Endothelial cell of umbilical vein (primary cell): ENCODE measurements at regions not wholly inside any gene's neighbourhood (a gene's known extent, or its start where the extent isn't known, plus 50 kb on each side); places are given as distances from the start of the nearest gene placed in this dataset.

Experiments used
- BruUV-seq: library from RNA; stranded (reverse); fragments of 400-500 nt; replicated peaks from 2 replicates; lab custom pipeline; 2021; lab: Mats Ljungman, UMichigan
- CTCF ChIA-PET: fragments of 300-600, 350-600 bp; sonication (Branson Sonifier 250); formaldehyde crosslinking; loops from one replicate; lab custom pipeline; 2021; ENCODE audit warnings: antibody characterized with exemption, inconsistent platforms; lab: Charles Lee
- POLR2A ChIA-PET: fragments of 300-600, 350-600 bp; sonication (Branson Sonifier 250); formaldehyde crosslinking; loops from one replicate; lab custom pipeline; 2021; ENCODE audit warnings: antibody characterized with exemption, inconsistent platforms; lab: Charles Lee
- DNase-seq: peaks from one replicate; pipeline ENCODE4 v3.0.0-alpha.2; 2011; ENCODE audit warnings: low read depth, low spot score
- FAIRE-seq: peaks from 2 replicates; lab custom pipeline; 2011; peaks lifted over from hg19 to GRCh38; lab: Jason Lieb, UNC
- H2AFZ ChIP-seq: 2 replicates; pipeline ENCODE4 v1.6.0; 2012; ENCODE audit warnings: low read depth, low read length, control low read depth, inconsistent platforms
- H3K27ac ChIP-seq: 2 replicates; pipeline ENCODE4 v1.5.1; 2011; ENCODE audit warnings: low read depth, mild to moderate bottlenecking, control low read depth, low read length, moderate library complexity; ENCODE audit not compliant: insufficient read depth
- H3K27me3 ChIP-seq, 2 experiments: 2 replicates each; pipeline versions ENCODE4 v1.6.0 to v1.6.1; 2011; ENCODE audit warnings: low read length in 2 of 2, mixed read lengths in 1 of 2; ENCODE audit not compliant: control insufficient read depth in 2 of 2, insufficient read depth in 2 of 2
- H3K36me3 ChIP-seq, 2 experiments: 2 replicates in 1 of 2; 3 replicates in 1 of 2; pipeline ENCODE4 v1.5.1; 2011; ENCODE audit warnings: low read length in 2 of 2, mild to moderate bottlenecking in 1 of 2, moderate library complexity in 1 of 2; ENCODE audit not compliant: control insufficient read depth in 2 of 2, insufficient read depth in 2 of 2; ENCODE audit errors: extremely low read depth in 1 of 2
- H3K4me1 ChIP-seq: 3 replicates; pipeline ENCODE4 v1.5.1; 2011; ENCODE audit warnings: mild to moderate bottlenecking, low read length; ENCODE audit not compliant: control insufficient read depth, insufficient read depth; ENCODE audit errors: extremely low read depth
- H3K4me2 ChIP-seq: 2 replicates; pipeline ENCODE4 v1.6.1; 2011; ENCODE audit warnings: low read length, control low read depth, mixed read lengths; ENCODE audit not compliant: insufficient read depth
- H3K4me3 ChIP-seq, 3 experiments: fragments of 200-600 bp in 1 of 3; sonication (generic), shearing (Covaris generic) in 1 of 3; replicated peaks in 1 of 3; 2 replicates each; pipeline ENCODE4 v1.5.1; 2011 to 2016; ENCODE audit warnings: control low read depth in 3 of 3, low read length in 3 of 3, mild to moderate bottlenecking in 2 of 3, inconsistent platforms in 1 of 3, low read depth in 1 of 3, moderate library complexity in 1 of 3; ENCODE audit not compliant: insufficient read depth in 1 of 3
- H3K79me2 ChIP-seq: 2 replicates; pipeline ENCODE4 v1.6.0; 2012; ENCODE audit warnings: low read length, inconsistent platforms; ENCODE audit not compliant: control insufficient read depth, insufficient read depth
- H3K9ac ChIP-seq: replicated peaks from 2 replicates; pipeline ENCODE3; 2011; ENCODE audit warnings: low read length, control low read depth; ENCODE audit not compliant: insufficient read depth; ENCODE audit errors: extremely low read depth
- H3K9me1 ChIP-seq: replicated peaks from 3 replicates; pipeline ENCODE4 v1.6.0; 2011; ENCODE audit warnings: mild to moderate bottlenecking, low read length; ENCODE audit not compliant: control insufficient read depth, insufficient read depth; ENCODE audit errors: extremely low read depth
- H3K9me3 ChIP-seq: replicated peaks from 2 replicates; pipeline ENCODE4 v1.5.1; 2012; ENCODE audit warnings: low read length, inconsistent platforms; ENCODE audit not compliant: control insufficient read depth, insufficient read depth
- H4K20me1 ChIP-seq: replicated peaks from 2 replicates; pipeline ENCODE3; 2011; ENCODE audit warnings: mild to moderate bottlenecking, low read length; ENCODE audit not compliant: control insufficient read depth, insufficient read depth; ENCODE audit errors: extremely low read depth
- EZH2 ChIP-seq: IDR thresholded peaks from 2 replicates; pipeline ENCODE4 v1.6.1; 2012; ENCODE audit warnings: borderline replicate concordance, low read depth, mild to moderate bottlenecking, moderate library complexity, low read length, inconsistent platforms; ENCODE audit not compliant: severe bottlenecking
- FOS ChIP-seq: IDR thresholded peaks from 2 replicates; pipeline ENCODE4 v1.6.1; 2011; ENCODE audit warnings: mild to moderate bottlenecking, low read length, moderate library complexity, borderline replicate concordance; ENCODE audit not compliant: insufficient read depth
- GATA2 ChIP-seq: IDR thresholded peaks from 2 replicates; pipeline ENCODE4 v1.7.0; 2011; ENCODE audit warnings: low read depth, mild to moderate bottlenecking, moderate library complexity, mixed read lengths, low read length; ENCODE audit not compliant: insufficient read length, insufficient read depth
- JUN ChIP-seq: IDR thresholded peaks from 2 replicates; pipeline ENCODE4 v1.6.1; 2011; ENCODE audit warnings: borderline replicate concordance, low read depth; ENCODE audit not compliant: insufficient read length, insufficient read depth
- MAX ChIP-seq: IDR thresholded peaks from 2 replicates; pipeline ENCODE4 v1.6.1; 2011; ENCODE audit not compliant: insufficient read depth, insufficient read length
- MYC ChIP-seq: IDR thresholded peaks from one replicate; pipeline ENCODE4 v1.6.1; 2011; ENCODE audit warnings: mild to moderate bottlenecking, low read depth, low read length
- POLR2A ChIP-seq: IDR thresholded peaks from 2 replicates; pipeline ENCODE4 v1.6.1; 2012; ENCODE audit warnings: low read depth, mild to moderate bottlenecking, control low read depth, low read length
- POLR2AphosphoS5 ChIP-seq: IDR thresholded peaks from 2 replicates; pipeline ENCODE4 v1.6.1; 2012; ENCODE audit warnings: low read depth, mild to moderate bottlenecking, control low read depth, low read length, moderate library complexity; ENCODE audit not compliant: insufficient read depth
- dilution Hi-C: fragments of 300-500 bp; cut with MboI; formaldehyde crosslinking; loops from one replicate; pipeline ENCODE4 v1.15.0; 2019; ENCODE audit warnings: low sequenced_read_pairs; ENCODE audit not compliant: extremely low pct_ligation_motif_present
- intact Hi-C: fragments of 100-400 bp; cut with micrococcal nuclease; formaldehyde crosslinking; loops from one replicate; pipeline ENCODE4 v1.10.0; 2022
- TF ChIP-seq, protein P1 (sequence below), 2 donors: IDR thresholded peaks; 1 replicate in 1 of 2; 2 replicates in 1 of 2; pipeline ENCODE4 v1.5.1; 2011; ENCODE audit warnings: low read length in 2 of 2, mild to moderate bottlenecking in 2 of 2, moderate library complexity in 2 of 2, control low read depth in 1 of 2, inconsistent platforms in 1 of 2, low read depth in 1 of 2; ENCODE audit not compliant: insufficient read depth in 1 of 2; ENCODE audit errors: extremely low read depth in 1 of 2

DNA sequence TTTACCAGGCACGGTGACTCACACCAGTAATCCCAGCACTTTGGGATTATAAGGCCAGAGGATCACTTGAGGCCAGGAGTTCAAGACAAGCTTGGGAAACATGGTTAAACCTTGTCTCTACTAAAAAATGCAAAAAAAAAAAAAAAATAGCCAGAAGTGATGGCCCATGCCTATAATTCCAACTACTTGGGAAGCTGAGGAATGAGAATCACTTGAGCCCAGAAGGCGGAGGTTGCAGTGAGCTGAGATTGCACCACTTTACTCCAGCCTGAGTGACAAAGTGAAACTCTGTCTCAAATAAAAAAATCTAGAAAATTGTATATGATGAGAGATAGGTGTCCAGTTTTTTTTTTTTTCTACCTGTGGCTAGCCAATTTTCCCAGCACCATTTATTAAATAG is 578.2 kb downstream of the ANKRD7 start:
- CTCF ChIA-PET: no interaction called here
- TF ChIP-seq GATA2 (no peak), MYC (no peak), FOS (no peak), JUN (no peak), POLR2A (no peak), POLR2AphosphoS5 (no peak), EZH2 (no peak), MAX (no peak)
- TF ChIP-seq, protein P1, sequence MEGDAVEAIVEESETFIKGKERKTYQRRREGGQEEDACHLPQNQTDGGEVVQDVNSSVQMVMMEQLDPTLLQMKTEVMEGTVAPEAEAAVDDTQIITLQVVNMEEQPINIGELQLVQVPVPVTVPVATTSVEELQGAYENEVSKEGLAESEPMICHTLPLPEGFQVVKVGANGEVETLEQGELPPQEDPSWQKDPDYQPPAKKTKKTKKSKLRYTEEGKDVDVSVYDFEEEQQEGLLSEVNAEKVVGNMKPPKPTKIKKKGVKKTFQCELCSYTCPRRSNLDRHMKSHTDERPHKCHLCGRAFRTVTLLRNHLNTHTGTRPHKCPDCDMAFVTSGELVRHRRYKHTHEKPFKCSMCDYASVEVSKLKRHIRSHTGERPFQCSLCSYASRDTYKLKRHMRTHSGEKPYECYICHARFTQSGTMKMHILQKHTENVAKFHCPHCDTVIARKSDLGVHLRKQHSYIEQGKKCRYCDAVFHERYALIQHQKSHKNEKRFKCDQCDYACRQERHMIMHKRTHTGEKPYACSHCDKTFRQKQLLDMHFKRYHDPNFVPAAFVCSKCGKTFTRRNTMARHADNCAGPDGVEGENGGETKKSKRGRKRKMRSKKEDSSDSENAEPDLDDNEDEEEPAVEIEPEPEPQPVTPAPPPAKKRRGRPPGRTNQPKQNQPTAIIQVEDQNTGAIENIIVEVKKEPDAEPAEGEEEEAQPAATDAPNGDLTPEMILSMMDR (IDR thresholded peaks at IDR 0.05; ENCODE audit: extremely low read depth in 1 of 2, insufficient read depth in 1 of 2, low read depth in 1 of 2, low read length in 2 of 2): no peak
- H3K4me2 ChIP-seq: no peak overlapping the region
- H3K9me1 ChIP-seq: no peaks in the 10 kb centered on the region
- DNase-seq (no peak), FAIRE-seq (no peak)
- H3K36me3 ChIP-seq: no peaks in the 10 kb centered on the region
- H3K9me3 ChIP-seq: no peaks in the 10 kb centered on the region
- H3K27ac ChIP-seq: no peak overlapping the region
- no TSS peak for BruUV-seq
- no peaks in the 10 kb centered on the region for H3K4me1 ChIP-seq
- H3K79me2 ChIP-seq: no peaks in the 10 kb centered on the region
- POLR2A ChIA-PET: no interaction called here
- no peak overlapping the region for H2AFZ ChIP-seq
- no peak overlapping the region for H3K4me3 ChIP-seq
- no peaks in the 10 kb centered on the region for H3K27me3 ChIP-seq
- dilution Hi-C loops: no loop called here
- H4K20me1 ChIP-seq: no peaks in the 10 kb centered on the region
- intact Hi-C loops: no loop called here
- no peak overlapping the region for H3K9ac ChIP-seq
